ENCODE measurements at regions not wholly inside any gene's neighbourhood (a gene's known extent, or its start where the extent isn't known, plus 50 kb on each side); places are given as distances from the start of the nearest gene placed in this dataset.

DNA sequence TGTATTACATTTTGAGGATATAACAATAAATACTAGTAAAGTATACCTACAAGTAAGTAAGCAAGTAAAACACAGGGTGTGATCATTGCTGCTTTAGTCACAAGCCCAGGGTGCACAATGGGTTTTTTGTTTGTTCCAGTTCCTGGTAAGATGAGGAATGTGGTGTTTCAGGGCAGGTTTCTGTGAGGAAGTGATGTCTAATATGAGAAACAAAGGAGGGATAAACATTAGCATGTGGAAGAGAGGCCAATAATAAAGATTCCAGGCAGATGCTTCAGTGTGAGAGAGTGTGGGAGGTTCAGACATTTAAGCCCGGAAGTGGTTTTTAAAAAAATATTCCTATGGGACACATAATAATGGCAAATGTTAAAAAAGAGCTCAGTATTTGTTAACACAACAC lies 808.1 kb upstream of the USP15 start:
- Histone ChIP-seq H3K4me1 (replicated peaks in 1 of 4; ENCODE audit: control insufficient read depth in 3 of 4, insufficient read depth in 4 of 4, low read length in 3 of 4) (no peaks in the 10 kb centered on the region), H3K56ac (replicated peaks; ENCODE audit: insufficient read length, low read depth, low read length) (no peak overlapping the region), H4K20me1 (replicated peaks in 1 of 2; ENCODE audit: control insufficient read depth in 1 of 2, insufficient read depth in 2 of 2, low read length in 2 of 2) (no peaks in the 10 kb centered on the region), H3K4ac (replicated peaks; ENCODE audit: insufficient read length, low read depth, low read length) (no peak overlapping the region), H2AK5ac (ENCODE audit: low read depth, low read length) (no peak overlapping the region), H3K9ac (replicated peaks in 1 of 4; ENCODE audit: extremely low read depth in 1 of 4, low read depth in 3 of 4, low read length in 3 of 4) (no peak overlapping the region), H3K79me1 (ENCODE audit: low read depth, low read length) (no peaks in the 10 kb centered on the region), H3K4me2 (ENCODE audit: insufficient read depth in 1 of 2, low read depth in 2 of 2, low read length in 2 of 2) (no peak overlapping the region), H2AFZ (ENCODE audit: low read length) (peak overlapping the region; percentile 85; the same call in 1 of the 2 replicates), H3K79me2 (ENCODE audit: control insufficient read depth in 1 of 2, insufficient read depth in 2 of 2, low read length in 2 of 2) (no peaks in the 10 kb centered on the region), H2BK15ac (ENCODE audit: low read length) (no peak overlapping the region), H2BK12ac (ENCODE audit: low read depth, low read length) (no peak overlapping the region), H2BK20ac (ENCODE audit: low read length) (no peak overlapping the region), H3K27me3 (replicated peaks in 1 of 4; ENCODE audit: control insufficient read depth in 3 of 4, extremely low read depth in 1 of 4, insufficient read depth in 3 of 4, low read length in 3 of 4) (no peaks in the 10 kb centered on the region), H4K91ac (replicated peaks; ENCODE audit: insufficient read length, low read length) (no peak overlapping the region), H3K18ac (ENCODE audit: extremely low read depth, low read length) (no peak overlapping the region), H3K9me3 (ENCODE audit: insufficient read depth in 2 of 2, low read depth in 1 of 2, low read length in 1 of 2) (no peaks in the 10 kb centered on the region), H3K23ac (ENCODE audit: insufficient read length) (no peak overlapping the region), H4K8ac (ENCODE audit: extremely low read depth, insufficient read depth, low read length) (no peak overlapping the region), H2BK120ac (replicated peaks; ENCODE audit: low read depth, low read length) (no peak overlapping the region), H3K4me3 (ENCODE audit: extremely low read depth in 1 of 4, insufficient read depth in 2 of 4, low read depth in 3 of 4, low read length in 4 of 4) (no peak overlapping the region), H4K5ac (ENCODE audit: insufficient read length, low read depth, low read length) (no peak overlapping the region), H3K14ac (ENCODE audit: insufficient read length) (no peak overlapping the region), H3K36me3 (ENCODE audit: control insufficient read depth in 2 of 4, insufficient read depth in 4 of 4, low read length in 3 of 4) (no peaks in the 10 kb centered on the region), H3K27ac (ENCODE audit: low read depth, low read length) (no peak overlapping the region), H3K23me2 (ENCODE audit: low read depth, low read length) (no peaks in the 10 kb centered on the region), H2BK5ac (ENCODE audit: low read depth, low read length) (no peak overlapping the region)
- 100% methylated on average over 1 of the region's 1 CpG; no CpG with 5 or more reads in 1 of the 2 experiments for WGBS, 2 experiments (ENCODE audit: extremely low coverage in 1 of 2, insufficient coverage in 1 of 2, insufficient read length in 1 of 2, insufficient replicate concordance in 2 of 2, low coverage in 1 of 2, low lambda C conversion rate in 2 of 2, missing lambda C conversion rate in 1 of 2)
- FAIRE-seq = no peak
- POLR2A ChIA-PET (ENCODE audit: partially characterized antibody) = no interaction called here
- CTCF ChIA-PET (ENCODE audit: partially characterized antibody) = no interaction called here
- DNase-seq (ENCODE audit: low read depth in 1 of 2, low spot score in 2 of 2) = no peak
- TF ChIP-seq USF2 (IDR thresholded peaks at IDR 0.05; ENCODE audit: low read length) (no peak), NRF1 (IDR thresholded peaks at IDR 0.05; ENCODE audit: low read depth, low read length) (no peak), HDAC6 (IDR thresholded peaks at IDR 0.05; ENCODE audit: low read depth, low read length) (no peak), FOSL1 (IDR thresholded peaks at IDR 0.05; ENCODE audit: insufficient read depth, low read depth, low read length) (no peak)
